HG03378 (cell line): ENCODE measurements at regions not wholly inside any gene's neighbourhood (a gene's known extent, or its start where the extent isn't known, plus 50 kb on each side); places are given as distances from the start of the nearest gene placed in this dataset.
"Not testable (repeated sequence)": the region's sequence is repeated elsewhere in the genome, so short reads cannot be mapped to it uniquely, and the experiment has no call there.

ENCODE experiments used
- ATAC-seq: cut with Tn5 transposase; IDR thresholded peaks from one replicate; pipeline ENCODE4 v1.9.1; 2021; ENCODE audit warnings: mild to moderate bottlenecking, moderate library complexity; ENCODE audit not compliant: unreplicated experiment

GRCh38 chr17:33986566-33986965 is 268.5 kb upstream of the CCL2 start:
- no peak for ATAC-seq

GRCh38 chr17:33987162-33987561 is 267.9 kb upstream of the CCL2 start:
- no peak for ATAC-seq

GRCh38 chr17:33989361-33990148 is 265.5 kb upstream of the CCL2 start:
- no peak for ATAC-seq

- ATAC-seq: no peak
Measured at GRCh38 chr17:33990943-33991706, 264.0 kb upstream of the CCL2 start.

GRCh38 chr17:33992113-33992512 is 263.0 kb upstream of the CCL2 start:
- ATAC-seq: no peak

- no peak for ATAC-seq
Measured at GRCh38 chr17:34000639-34001038, 254.4 kb upstream of the CCL2 start.

- ATAC-seq: no peak
Measured at GRCh38 chr17:34001246-34001645, 253.8 kb upstream of the CCL2 start.

- ATAC-seq: no peak
Measured at GRCh38 chr17:34006126-34006525, 249.0 kb upstream of the CCL2 start.

- ATAC-seq: no peak
Measured at GRCh38 chr17:34008125-34008524, 247.0 kb upstream of the CCL2 start.

GRCh38 chr17:34009912-34010311 is 245.2 kb upstream of the CCL2 start:
- no peak for ATAC-seq

GRCh38 chr17:34010534-34010933 is 244.6 kb upstream of the CCL2 start:
- ATAC-seq: no peak

- ATAC-seq: no peak
Measured at GRCh38 chr17:34011599-34011998, 243.5 kb upstream of the CCL2 start.

GRCh38 chr17:34012709-34013375 is 242.2 kb upstream of the CCL2 start:
- ATAC-seq: no peak

GRCh38 chr17:34015253-34015652 is 239.8 kb upstream of the CCL2 start:
- ATAC-seq: no peak

GRCh38 chr17:34024386-34024785 is 230.7 kb upstream of the CCL2 start:
- no peak for ATAC-seq

- ATAC-seq: no peak
Measured at GRCh38 chr17:34024806-34025551, 230.1 kb upstream of the CCL2 start.

GRCh38 chr17:34030601-34031000 is 224.5 kb upstream of the CCL2 start:
- not testable (repeated sequence) for ATAC-seq

- not testable (repeated sequence) for ATAC-seq
Measured at GRCh38 chr17:34032305-34032704, 222.8 kb upstream of the CCL2 start.

- ATAC-seq: not testable (repeated sequence)
Measured at GRCh38 chr17:34038786-34039185, 216.3 kb upstream of the CCL2 start.

- ATAC-seq: not testable (repeated sequence)
Measured at GRCh38 chr17:34039213-34039612, 215.9 kb upstream of the CCL2 start.
